HCT116 (cell line): ENCODE measurements at regions not wholly inside any gene's neighbourhood (a gene's known extent, or its start where the extent isn't known, plus 50 kb on each side); places are given as distances from the start of the nearest gene placed in this dataset.

Experiments
- SP1 ChIP-seq: IDR thresholded peaks from 2 replicates; pipeline ENCODE4 v1.6.1; 2012; ENCODE audit warnings: low read depth
- TF ChIP-seq, protein P1 (sequence below), 3 experiments: fragments of 200-600 bp in 1 of 3; sonication (generic) in 1 of 3; IDR thresholded peaks in 2 of 3; conservative IDR thresholded peaks in 1 of 3; 2 replicates each; pipeline ENCODE4 v1.5.1; 2012 to 2017; ENCODE audit warnings: low read depth in 2 of 3, low read length in 2 of 3, antibody characterized with exemption in 1 of 3, borderline replicate concordance in 1 of 3, control low read depth in 1 of 3, mild to moderate bottlenecking in 1 of 3, mixed read lengths in 1 of 3, mixed run types in 1 of 3, moderate library complexity in 1 of 3; ENCODE audit not compliant: insufficient read depth in 1 of 3

GRCh38 chr7:36016648-36017047, 136.4 kb upstream of the EEPD1 start:
- TF ChIP-seq, protein P1, sequence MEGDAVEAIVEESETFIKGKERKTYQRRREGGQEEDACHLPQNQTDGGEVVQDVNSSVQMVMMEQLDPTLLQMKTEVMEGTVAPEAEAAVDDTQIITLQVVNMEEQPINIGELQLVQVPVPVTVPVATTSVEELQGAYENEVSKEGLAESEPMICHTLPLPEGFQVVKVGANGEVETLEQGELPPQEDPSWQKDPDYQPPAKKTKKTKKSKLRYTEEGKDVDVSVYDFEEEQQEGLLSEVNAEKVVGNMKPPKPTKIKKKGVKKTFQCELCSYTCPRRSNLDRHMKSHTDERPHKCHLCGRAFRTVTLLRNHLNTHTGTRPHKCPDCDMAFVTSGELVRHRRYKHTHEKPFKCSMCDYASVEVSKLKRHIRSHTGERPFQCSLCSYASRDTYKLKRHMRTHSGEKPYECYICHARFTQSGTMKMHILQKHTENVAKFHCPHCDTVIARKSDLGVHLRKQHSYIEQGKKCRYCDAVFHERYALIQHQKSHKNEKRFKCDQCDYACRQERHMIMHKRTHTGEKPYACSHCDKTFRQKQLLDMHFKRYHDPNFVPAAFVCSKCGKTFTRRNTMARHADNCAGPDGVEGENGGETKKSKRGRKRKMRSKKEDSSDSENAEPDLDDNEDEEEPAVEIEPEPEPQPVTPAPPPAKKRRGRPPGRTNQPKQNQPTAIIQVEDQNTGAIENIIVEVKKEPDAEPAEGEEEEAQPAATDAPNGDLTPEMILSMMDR (IDR thresholded peaks at IDR 0.05 in 2 of 3, conservative IDR thresholded peaks at IDR 0.05 in 1 of 3; ENCODE audit: borderline replicate concordance in 1 of 3, insufficient read depth in 1 of 3, low read depth in 2 of 3, low read length in 2 of 3) = no peak
- no peak for TF ChIP-seq SP1
